Stimulated activated CD4-positive, alpha-beta T cell treated with anti-CD3 and anti-CD28 coated beads, Interleukin-4, amount 100 ng/mL, for 48 hours (primary cell): ENCODE measurements at regions not wholly inside any gene's neighbourhood (a gene's known extent, or its start where the extent isn't known, plus 50 kb on each side); places are given as distances from the start of the nearest gene placed in this dataset.

Source experiments
- DNase-seq, 2 donors: peaks; one replicate each; pipeline ENCODE4 v3.0.0-alpha.2; 2020; ENCODE audit warnings: low read depth in 2 of 2

GRCh38 chr20:2236256-2236655 is 59.5 kb upstream of the TGM3 start:
- DNase-seq, result no peak

GRCh38 chr20:2237059-2237458 is 58.7 kb upstream of the TGM3 start:
- no peak for DNase-seq

GRCh38 chr20:2238601-2239000 is 57.2 kb upstream of the TGM3 start:
- DNase-seq, result no peak

GRCh38 chr20:2240835-2241234 is 55.0 kb upstream of the TGM3 start:
- DNase-seq, result no peak

- no peak for DNase-seq
Observed at GRCh38 chr20:2242678-2243077, 53.1 kb upstream of the TGM3 start.

GRCh38 chr20:2244523-2244922 is 51.3 kb upstream of the TGM3 start:
- no peak for DNase-seq

GRCh38 chr20:2244993-2245392 is 50.8 kb upstream of the TGM3 start:
- DNase-seq, result no peak

GRCh38 chr20:2245637-2246036 is 50.2 kb upstream of the TGM3 start:
- no peak for DNase-seq
